ENCODE measurements at regions not wholly inside any gene's neighbourhood (a gene's known extent, or its start where the extent isn't known, plus 50 kb on each side); places are given as distances from the start of the nearest gene placed in this dataset.

DNA sequence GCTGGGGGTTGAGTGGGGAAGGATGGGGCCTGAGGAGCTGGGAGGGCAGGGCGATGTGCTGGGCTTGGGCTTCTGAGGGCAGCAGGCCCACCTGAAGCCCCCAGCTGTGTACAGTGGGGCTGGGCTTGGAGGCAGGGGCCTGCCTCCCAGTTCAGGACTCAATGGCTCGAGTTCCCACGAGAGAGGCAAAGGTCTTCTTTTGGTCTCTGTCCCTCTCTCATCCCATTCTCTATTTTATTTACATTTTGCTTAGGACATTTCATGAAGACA lies 180.6 kb downstream of the MACROH2A1 start:
- TF ChIP-seq EZH2 (IDR thresholded peaks at IDR 0.05; ENCODE audit: insufficient read depth, poor library complexity, severe bottlenecking), result no peak
- no peak for TF ChIP-seq EZH2phosphoT487 (IDR thresholded peaks at IDR 0.05; ENCODE audit: insufficient read depth, low read depth)
